ENCODE measurements at regions not wholly inside any gene's neighbourhood (a gene's known extent, or its start where the extent isn't known, plus 50 kb on each side); places are given as distances from the start of the nearest gene placed in this dataset.

DNA sequence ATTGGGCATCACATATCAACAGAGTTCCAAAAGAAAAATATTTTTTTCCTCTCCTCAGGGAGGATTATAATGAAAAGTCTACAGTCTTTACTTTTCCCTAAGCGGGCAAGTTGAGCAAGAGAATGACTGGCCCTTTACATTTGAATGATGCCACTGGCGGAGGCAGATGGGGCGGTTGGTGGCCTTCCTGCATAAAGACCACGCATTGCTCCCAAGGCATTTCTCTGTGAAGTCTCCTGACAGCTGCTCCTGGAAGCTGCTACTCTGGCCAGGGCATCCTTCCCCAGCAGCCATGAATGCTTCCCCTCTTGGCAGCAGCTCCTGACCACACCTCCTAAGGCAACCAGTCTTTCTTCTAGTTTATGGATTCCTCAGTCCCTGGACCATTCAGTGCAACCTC is 161.1 kb upstream of the RRP15 start:
- Histone ChIP-seq H3K36me3 (ENCODE audit: insufficient read depth, low read length) (no peaks in the 10 kb centered on the region), H3K9ac (ENCODE audit: low read depth, low read length, poor library complexity, severe bottlenecking) (no peak overlapping the region), H3F3A (ENCODE audit: low read depth) (no peaks in the 10 kb centered on the region), H3K4me3 (ENCODE audit: low read length, poor library complexity, severe bottlenecking) (no peak overlapping the region), H4K20me1 (ENCODE audit: insufficient read depth, low read length, poor library complexity, severe bottlenecking) (no peaks in the 10 kb centered on the region), H3K27me3 (ENCODE audit: insufficient read depth, low read length, poor library complexity, severe bottlenecking) (no peaks in the 10 kb centered on the region), H2AFZ (ENCODE audit: low read length) (no peak overlapping the region), H3K4me2 (ENCODE audit: low read depth, low read length, poor library complexity, severe bottlenecking) (no peak overlapping the region), H3K9me3 (ENCODE audit: insufficient read depth, low read depth, low read length) (no peaks in the 10 kb centered on the region), H3K4me1 (ENCODE audit: insufficient read depth, low read length, poor library complexity, severe bottlenecking) (no peaks in the 10 kb centered on the region), H3K9me2 (replicated peaks; ENCODE audit: low read depth, low read length) (no peaks in the 10 kb centered on the region), H3K79me2 (ENCODE audit: insufficient read depth, low read length) (no peaks in the 10 kb centered on the region)
- TF ChIP-seq, protein P1, sequence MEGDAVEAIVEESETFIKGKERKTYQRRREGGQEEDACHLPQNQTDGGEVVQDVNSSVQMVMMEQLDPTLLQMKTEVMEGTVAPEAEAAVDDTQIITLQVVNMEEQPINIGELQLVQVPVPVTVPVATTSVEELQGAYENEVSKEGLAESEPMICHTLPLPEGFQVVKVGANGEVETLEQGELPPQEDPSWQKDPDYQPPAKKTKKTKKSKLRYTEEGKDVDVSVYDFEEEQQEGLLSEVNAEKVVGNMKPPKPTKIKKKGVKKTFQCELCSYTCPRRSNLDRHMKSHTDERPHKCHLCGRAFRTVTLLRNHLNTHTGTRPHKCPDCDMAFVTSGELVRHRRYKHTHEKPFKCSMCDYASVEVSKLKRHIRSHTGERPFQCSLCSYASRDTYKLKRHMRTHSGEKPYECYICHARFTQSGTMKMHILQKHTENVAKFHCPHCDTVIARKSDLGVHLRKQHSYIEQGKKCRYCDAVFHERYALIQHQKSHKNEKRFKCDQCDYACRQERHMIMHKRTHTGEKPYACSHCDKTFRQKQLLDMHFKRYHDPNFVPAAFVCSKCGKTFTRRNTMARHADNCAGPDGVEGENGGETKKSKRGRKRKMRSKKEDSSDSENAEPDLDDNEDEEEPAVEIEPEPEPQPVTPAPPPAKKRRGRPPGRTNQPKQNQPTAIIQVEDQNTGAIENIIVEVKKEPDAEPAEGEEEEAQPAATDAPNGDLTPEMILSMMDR (conservative IDR thresholded peaks at IDR 0.05; ENCODE audit: low read length), result no peak
- no peak for TF ChIP-seq EZH2phosphoT487 (IDR thresholded peaks at IDR 0.05; ENCODE audit: borderline replicate concordance)

DNA sequence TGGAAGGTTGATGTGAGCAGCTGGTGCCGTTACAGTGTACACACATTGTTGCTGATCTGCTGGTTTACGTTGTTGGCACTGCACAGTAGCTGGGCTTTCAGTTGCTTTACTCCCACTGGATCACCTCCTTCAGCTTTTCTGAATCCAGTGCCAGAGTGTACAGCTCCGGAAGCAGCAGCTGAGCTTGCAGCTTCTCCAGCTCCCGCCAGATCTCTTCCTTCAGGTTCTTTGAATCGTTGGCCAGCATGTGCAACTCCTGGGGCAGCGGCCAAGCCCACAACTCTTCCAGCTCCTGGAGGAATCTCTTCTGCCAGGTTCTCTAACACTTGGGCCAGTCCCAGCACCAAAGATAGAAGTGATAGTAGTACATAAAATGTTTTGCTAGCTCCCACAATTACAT is 149.7 kb upstream of the RRP15 start:
- no peaks in the 10 kb centered on the region for H3F3A ChIP-seq (ENCODE audit: low read depth)
- no peak overlapping the region for H3K4me2 ChIP-seq (ENCODE audit: low read depth, low read length, poor library complexity, severe bottlenecking)
- no peaks in the 10 kb centered on the region for H3K36me3 ChIP-seq (ENCODE audit: insufficient read depth, low read length)
- H3K9me3 ChIP-seq (ENCODE audit: insufficient read depth, low read depth, low read length), result no peaks in the 10 kb centered on the region
- H2AFZ ChIP-seq (ENCODE audit: low read length), result no peak overlapping the region
- no peak for TF ChIP-seq EZH2phosphoT487 (IDR thresholded peaks at IDR 0.05; ENCODE audit: borderline replicate concordance)
- TF ChIP-seq, protein P1 (conservative IDR thresholded peaks at IDR 0.05; ENCODE audit: low read length), result no peak
- no peaks in the 10 kb centered on the region for H3K4me1 ChIP-seq (ENCODE audit: insufficient read depth, low read length, poor library complexity, severe bottlenecking)
- H3K4me3 ChIP-seq (ENCODE audit: low read length, poor library complexity, severe bottlenecking), result no peak overlapping the region
- no peaks in the 10 kb centered on the region for H3K79me2 ChIP-seq (ENCODE audit: insufficient read depth, low read length)
- H3K27me3 ChIP-seq (ENCODE audit: insufficient read depth, low read length, poor library complexity, severe bottlenecking), result no peaks in the 10 kb centered on the region
- H3K9ac ChIP-seq (ENCODE audit: low read depth, low read length, poor library complexity, severe bottlenecking), result no peak overlapping the region
- no peaks in the 10 kb centered on the region for H3K9me2 ChIP-seq (replicated peaks; ENCODE audit: low read depth, low read length)
- H4K20me1 ChIP-seq (ENCODE audit: insufficient read depth, low read length, poor library complexity, severe bottlenecking), result no peaks in the 10 kb centered on the region

DNA sequence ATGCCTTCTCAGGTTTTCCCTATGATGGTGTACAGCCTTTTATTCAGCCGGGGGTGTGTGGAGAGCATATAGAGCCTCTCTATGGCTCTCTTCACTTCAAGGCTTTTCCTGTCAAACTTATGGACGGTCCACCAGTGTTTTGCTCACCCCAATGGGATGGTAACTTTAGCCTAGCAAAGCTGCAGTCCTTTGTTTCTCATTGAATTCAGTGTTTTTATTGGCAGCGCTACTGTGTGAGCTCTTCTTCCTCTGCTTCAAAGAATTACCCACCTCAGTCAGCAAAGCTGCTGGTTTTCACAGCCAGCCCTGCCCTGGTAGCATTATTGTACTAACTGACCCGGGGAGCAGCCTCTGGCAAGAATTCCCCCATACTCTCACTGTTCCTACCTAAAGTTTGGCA is 145.3 kb upstream of the RRP15 start:
- H3K4me2 ChIP-seq (ENCODE audit: low read depth, low read length, poor library complexity, severe bottlenecking), result no peak overlapping the region
- H3K79me2 ChIP-seq (ENCODE audit: insufficient read depth, low read length), result no peaks in the 10 kb centered on the region
- H3K9me3 ChIP-seq (ENCODE audit: insufficient read depth, low read depth, low read length), result no peaks in the 10 kb centered on the region
- no peaks in the 10 kb centered on the region for H3K9me2 ChIP-seq (replicated peaks; ENCODE audit: low read depth, low read length)
- no peaks in the 10 kb centered on the region for H3K36me3 ChIP-seq (ENCODE audit: insufficient read depth, low read length)
- H3K9ac ChIP-seq (ENCODE audit: low read depth, low read length, poor library complexity, severe bottlenecking), result no peak overlapping the region
- no peaks in the 10 kb centered on the region for H3F3A ChIP-seq (ENCODE audit: low read depth)
- no peak overlapping the region for H3K4me3 ChIP-seq (ENCODE audit: low read length, poor library complexity, severe bottlenecking)
- no peak overlapping the region for H2AFZ ChIP-seq (ENCODE audit: low read length)
- H3K27me3 ChIP-seq (ENCODE audit: insufficient read depth, low read length, poor library complexity, severe bottlenecking), result no peaks in the 10 kb centered on the region
- no peak for TF ChIP-seq EZH2phosphoT487 (IDR thresholded peaks at IDR 0.05; ENCODE audit: borderline replicate concordance)
- TF ChIP-seq, protein P1 (conservative IDR thresholded peaks at IDR 0.05; ENCODE audit: low read length), result no peak
- no peaks in the 10 kb centered on the region for H4K20me1 ChIP-seq (ENCODE audit: insufficient read depth, low read length, poor library complexity, severe bottlenecking)
- H3K4me1 ChIP-seq (ENCODE audit: insufficient read depth, low read length, poor library complexity, severe bottlenecking), result no peaks in the 10 kb centered on the region

Measured in Loucy (cell line).